ENCODE measurements at regions not wholly inside any gene's neighbourhood (a gene's known extent, or its start where the extent isn't known, plus 50 kb on each side); places are given as distances from the start of the nearest gene placed in this dataset.

DNA sequence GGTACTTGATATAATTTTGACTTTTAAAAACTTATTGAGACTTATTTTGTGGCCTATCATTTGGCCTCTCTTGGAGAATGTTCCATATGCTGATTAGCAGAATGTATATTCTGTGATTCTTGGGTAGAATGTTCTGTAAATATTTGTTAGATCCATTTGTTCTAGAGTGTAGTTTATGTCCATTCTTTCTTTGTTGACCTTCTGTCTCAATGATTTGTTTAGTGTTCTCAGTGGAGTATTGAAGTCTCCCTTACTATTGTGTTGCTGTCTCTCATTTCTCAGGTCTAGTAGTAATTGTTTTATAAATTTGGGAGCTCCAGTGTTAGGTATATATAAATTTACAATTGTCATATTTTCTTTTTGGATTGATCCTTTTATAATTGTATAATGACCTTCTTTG is 349.6 kb upstream of the CWC22 start:
- H3K27ac Mint-ChIP-seq: no peak overlapping the region
- Histone ChIP-seq H3K36me3 (ENCODE audit: control insufficient read depth, insufficient read depth, low read length) (no peaks in the 10 kb centered on the region), H3K27me3 (ENCODE audit: control insufficient read depth, insufficient read depth, low read length, poor library complexity, severe bottlenecking) (peaks cover 19% of the 10 kb centered on the region), H3K4me1 (ENCODE audit: control insufficient read depth, insufficient read depth, low read length) (no peaks in the 10 kb centered on the region), H3K9ac (ENCODE audit: extremely low read depth, low read length, poor library complexity, severe bottlenecking) (no peak overlapping the region), H3K4me3 (ENCODE audit: low read length) (no peak overlapping the region), H3K9me3 (ENCODE audit: control insufficient read depth, low read length) (no peaks in the 10 kb centered on the region), H3K27ac (ENCODE audit: low read depth, low read length) (no peak overlapping the region)
- H3K4me1 Mint-ChIP-seq: peaks cover 31% of the 10 kb centered on the region
- H3K27me3 Mint-ChIP-seq (ENCODE audit: insufficient read depth): peaks cover 8% of the 10 kb centered on the region
- no peaks in the 10 kb centered on the region for H3K36me3 Mint-ChIP-seq (ENCODE audit: low read depth)
- TF ChIP-seq, protein P1, sequence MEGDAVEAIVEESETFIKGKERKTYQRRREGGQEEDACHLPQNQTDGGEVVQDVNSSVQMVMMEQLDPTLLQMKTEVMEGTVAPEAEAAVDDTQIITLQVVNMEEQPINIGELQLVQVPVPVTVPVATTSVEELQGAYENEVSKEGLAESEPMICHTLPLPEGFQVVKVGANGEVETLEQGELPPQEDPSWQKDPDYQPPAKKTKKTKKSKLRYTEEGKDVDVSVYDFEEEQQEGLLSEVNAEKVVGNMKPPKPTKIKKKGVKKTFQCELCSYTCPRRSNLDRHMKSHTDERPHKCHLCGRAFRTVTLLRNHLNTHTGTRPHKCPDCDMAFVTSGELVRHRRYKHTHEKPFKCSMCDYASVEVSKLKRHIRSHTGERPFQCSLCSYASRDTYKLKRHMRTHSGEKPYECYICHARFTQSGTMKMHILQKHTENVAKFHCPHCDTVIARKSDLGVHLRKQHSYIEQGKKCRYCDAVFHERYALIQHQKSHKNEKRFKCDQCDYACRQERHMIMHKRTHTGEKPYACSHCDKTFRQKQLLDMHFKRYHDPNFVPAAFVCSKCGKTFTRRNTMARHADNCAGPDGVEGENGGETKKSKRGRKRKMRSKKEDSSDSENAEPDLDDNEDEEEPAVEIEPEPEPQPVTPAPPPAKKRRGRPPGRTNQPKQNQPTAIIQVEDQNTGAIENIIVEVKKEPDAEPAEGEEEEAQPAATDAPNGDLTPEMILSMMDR (conservative IDR thresholded peaks at IDR 0.05): no peak
- no peaks in the 10 kb centered on the region for H3K9me3 Mint-ChIP-seq
- H3K4me3 Mint-ChIP-seq: no peak overlapping the region
- no peak for DNase-seq

DNA sequence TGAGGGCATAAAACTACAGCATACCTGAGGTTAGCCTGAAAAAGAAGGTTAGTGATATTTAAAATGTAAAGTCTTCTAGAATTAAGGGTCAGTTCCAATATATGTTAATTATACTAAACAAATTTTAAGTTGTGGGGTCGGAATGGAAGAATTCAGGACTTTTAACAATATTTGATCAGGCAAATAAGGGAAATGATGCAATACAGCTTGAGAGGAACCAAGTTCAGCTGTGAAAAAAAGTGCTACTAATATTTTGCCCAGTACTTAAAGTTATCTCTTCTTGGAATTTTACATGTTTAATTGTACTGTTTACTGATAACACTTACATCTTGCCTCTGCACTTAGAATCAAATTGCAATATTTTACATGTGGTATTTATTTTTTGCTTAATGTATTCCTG is 345.5 kb upstream of the CWC22 start:
- Histone ChIP-seq H3K9me3 (ENCODE audit: control insufficient read depth, low read length) (peaks cover 6% of the 10 kb centered on the region), H3K27me3 (ENCODE audit: control insufficient read depth, insufficient read depth, low read length, poor library complexity, severe bottlenecking) (peaks cover 9% of the 10 kb centered on the region), H3K27ac (ENCODE audit: low read depth, low read length) (no peak overlapping the region), H3K4me1 (ENCODE audit: control insufficient read depth, insufficient read depth, low read length) (no peaks in the 10 kb centered on the region), H3K36me3 (ENCODE audit: control insufficient read depth, insufficient read depth, low read length) (no peaks in the 10 kb centered on the region), H3K4me3 (ENCODE audit: low read length) (no peak overlapping the region), H3K9ac (ENCODE audit: extremely low read depth, low read length, poor library complexity, severe bottlenecking) (no peak overlapping the region)
- H3K36me3 Mint-ChIP-seq (ENCODE audit: low read depth): no peaks in the 10 kb centered on the region
- no peak overlapping the region for H3K4me3 Mint-ChIP-seq
- peaks cover 25% of the 10 kb centered on the region for H3K4me1 Mint-ChIP-seq
- TF ChIP-seq, protein P1 (conservative IDR thresholded peaks at IDR 0.05): no peak
- no peak overlapping the region for H3K27ac Mint-ChIP-seq
- 80 to 88% methylated on average over 1 of the region's 1 CpG for WGBS, 2 experiments (ENCODE audit: insufficient coverage in 1 of 2, insufficient read length in 1 of 2)
- H3K9me3 Mint-ChIP-seq: peaks cover 10% of the 10 kb centered on the region
- H3K27me3 Mint-ChIP-seq (ENCODE audit: insufficient read depth): no peaks in the 10 kb centered on the region
- DNase-seq: no peak

DNA sequence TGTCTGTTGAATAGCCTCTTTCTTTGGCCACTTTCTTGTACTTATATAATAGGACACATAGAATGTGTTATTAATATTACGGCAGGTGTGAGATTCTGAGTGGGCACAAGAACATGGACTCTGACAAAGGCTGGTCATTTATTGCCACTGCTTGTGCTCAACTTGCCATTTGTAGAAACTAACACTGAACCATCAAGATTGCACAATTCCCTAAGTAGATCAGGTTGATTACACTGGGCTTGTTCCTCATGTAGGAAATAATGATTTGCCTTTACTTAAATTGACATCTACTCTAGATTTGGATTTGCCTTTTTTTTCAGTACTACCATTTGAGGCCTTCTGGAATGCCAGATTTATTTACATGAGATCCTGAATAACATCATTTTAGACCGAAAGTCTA is 342.7 kb upstream of the CWC22 start:
- Mint-ChIP-seq H3K4me1 (peaks cover 12% of the 10 kb centered on the region), H3K4me3 (no peak overlapping the region), H3K27ac (no peak overlapping the region), H3K27me3 (ENCODE audit: insufficient read depth) (no peaks in the 10 kb centered on the region), H3K9me3 (peaks cover 15% of the 10 kb centered on the region), H3K36me3 (ENCODE audit: low read depth) (no peaks in the 10 kb centered on the region)
- 96% methylated on average over 2 of the region's 2 CpGs; no CpG with 5 or more reads in 1 of the 2 experiments for WGBS, 2 experiments (ENCODE audit: insufficient coverage in 1 of 2, insufficient read length in 1 of 2)
- no peak for DNase-seq
- no peak overlapping the region for H3K9ac ChIP-seq (ENCODE audit: extremely low read depth, low read length, poor library complexity, severe bottlenecking)
- no peaks in the 10 kb centered on the region for H3K4me1 ChIP-seq (ENCODE audit: control insufficient read depth, insufficient read depth, low read length)
- TF ChIP-seq, protein P1 (conservative IDR thresholded peaks at IDR 0.05): no peak
- no peak overlapping the region for H3K27ac ChIP-seq (ENCODE audit: low read depth, low read length)
- H3K27me3 ChIP-seq (ENCODE audit: control insufficient read depth, insufficient read depth, low read length, poor library complexity, severe bottlenecking): no peaks in the 10 kb centered on the region
- H3K9me3 ChIP-seq (ENCODE audit: control insufficient read depth, low read length): peaks cover 6% of the 10 kb centered on the region
- H3K4me3 ChIP-seq (ENCODE audit: low read length): no peak overlapping the region
- no peaks in the 10 kb centered on the region for H3K36me3 ChIP-seq (ENCODE audit: control insufficient read depth, insufficient read depth, low read length)
